K562 (cell line): ENCODE measurements at regions not wholly inside any gene's neighbourhood (a gene's known extent, or its start where the extent isn't known, plus 50 kb on each side); places are given as distances from the start of the nearest gene placed in this dataset.
A peak's percentile ranks its signal among the peaks of the same experiment; 100 is the strongest.

Experiments
- KDM5B ChIP-seq: fragments of 200-600 bp; sonication (generic); IDR thresholded peaks from 2 replicates; pipeline ENCODE4 v1.6.1; 2012; ENCODE audit warnings: low read depth, mild to moderate bottlenecking, moderate library complexity, low read length, control low read depth, inconsistent platforms; ENCODE audit not compliant: insufficient replicate concordance
- SRSF7 ChIP-seq: fragments of 200-400 bp; formaldehyde crosslinking; optimal IDR thresholded peaks from 2 replicates; pipeline ENCODE3; 2017; ENCODE audit warnings: mild to moderate bottlenecking, low read depth, low read length
- TEAD2 ChIP-seq: fragments of 450-650 bp; IDR thresholded peaks from 2 replicates; pipeline ENCODE4 v1.6.1; 2016; ENCODE audit warnings: missing genetic modification characterization, control low read depth, missing compliant biosample characterization
- TF ChIP-seq, protein P1 (sequence below), 2 experiments: fragments of 150-350 bp in 1 of 2; IDR thresholded peaks; 2 replicates each; pipeline ENCODE4 v1.6.1; 2012 to 2016; ENCODE audit warnings: low read depth in 2 of 2, low read length in 2 of 2, mild to moderate bottlenecking in 1 of 2, moderate library complexity in 1 of 2
- TF ChIP-seq, protein P2 (sequence below): sonication (generic); formaldehyde crosslinking; IDR thresholded peaks from 2 replicates; pipeline ENCODE4 v1.8.0; 2022; ENCODE audit warnings: mild to moderate bottlenecking, missing genetic modification reagents
- TF ChIP-seq, protein P3 (sequence below), 2 experiments: fragments of 450-650 bp; formaldehyde crosslinking in 1 of 2; IDR thresholded peaks; 2 replicates each; pipeline versions ENCODE4 v1.4.0 to v1.6.1; 2014 to 2020; ENCODE audit warnings: mild to moderate bottlenecking in 2 of 2, borderline replicate concordance in 1 of 2, low read depth in 1 of 2

GRCh38 chr11:69382131-69383128 lies 88.5 kb downstream of the MYEOV start (continued):
- TF ChIP-seq, protein P1, sequence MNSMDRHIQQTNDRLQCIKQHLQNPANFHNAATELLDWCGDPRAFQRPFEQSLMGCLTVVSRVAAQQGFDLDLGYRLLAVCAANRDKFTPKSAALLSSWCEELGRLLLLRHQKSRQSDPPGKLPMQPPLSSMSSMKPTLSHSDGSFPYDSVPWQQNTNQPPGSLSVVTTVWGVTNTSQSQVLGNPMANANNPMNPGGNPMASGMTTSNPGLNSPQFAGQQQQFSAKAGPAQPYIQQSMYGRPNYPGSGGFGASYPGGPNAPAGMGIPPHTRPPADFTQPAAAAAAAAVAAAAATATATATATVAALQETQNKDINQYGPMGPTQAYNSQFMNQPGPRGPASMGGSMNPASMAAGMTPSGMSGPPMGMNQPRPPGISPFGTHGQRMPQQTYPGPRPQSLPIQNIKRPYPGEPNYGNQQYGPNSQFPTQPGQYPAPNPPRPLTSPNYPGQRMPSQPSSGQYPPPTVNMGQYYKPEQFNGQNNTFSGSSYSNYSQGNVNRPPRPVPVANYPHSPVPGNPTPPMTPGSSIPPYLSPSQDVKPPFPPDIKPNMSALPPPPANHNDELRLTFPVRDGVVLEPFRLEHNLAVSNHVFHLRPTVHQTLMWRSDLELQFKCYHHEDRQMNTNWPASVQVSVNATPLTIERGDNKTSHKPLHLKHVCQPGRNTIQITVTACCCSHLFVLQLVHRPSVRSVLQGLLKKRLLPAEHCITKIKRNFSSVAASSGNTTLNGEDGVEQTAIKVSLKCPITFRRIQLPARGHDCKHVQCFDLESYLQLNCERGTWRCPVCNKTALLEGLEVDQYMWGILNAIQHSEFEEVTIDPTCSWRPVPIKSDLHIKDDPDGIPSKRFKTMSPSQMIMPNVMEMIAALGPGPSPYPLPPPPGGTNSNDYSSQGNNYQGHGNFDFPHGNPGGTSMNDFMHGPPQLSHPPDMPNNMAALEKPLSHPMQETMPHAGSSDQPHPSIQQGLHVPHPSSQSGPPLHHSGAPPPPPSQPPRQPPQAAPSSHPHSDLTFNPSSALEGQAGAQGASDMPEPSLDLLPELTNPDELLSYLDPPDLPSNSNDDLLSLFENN (IDR thresholded peaks at IDR 0.05; ENCODE audit: low read depth in 2 of 2, low read length in 2 of 2) = no peak; a peak in 1 of 4 replicates
- TF ChIP-seq, protein P2, sequence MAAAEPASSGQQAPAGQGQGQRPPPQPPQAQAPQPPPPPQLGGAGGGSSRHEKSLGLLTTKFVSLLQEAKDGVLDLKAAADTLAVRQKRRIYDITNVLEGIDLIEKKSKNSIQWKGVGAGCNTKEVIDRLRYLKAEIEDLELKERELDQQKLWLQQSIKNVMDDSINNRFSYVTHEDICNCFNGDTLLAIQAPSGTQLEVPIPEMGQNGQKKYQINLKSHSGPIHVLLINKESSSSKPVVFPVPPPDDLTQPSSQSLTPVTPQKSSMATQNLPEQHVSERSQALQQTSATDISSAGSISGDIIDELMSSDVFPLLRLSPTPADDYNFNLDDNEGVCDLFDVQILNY (CRISPR knock-in tag) = no peak
- TF ChIP-seq TEAD2 (tag) (no peak), KDM5B (peak; percentile 22), SRSF7 (no peak)
- TF ChIP-seq, protein P3, sequence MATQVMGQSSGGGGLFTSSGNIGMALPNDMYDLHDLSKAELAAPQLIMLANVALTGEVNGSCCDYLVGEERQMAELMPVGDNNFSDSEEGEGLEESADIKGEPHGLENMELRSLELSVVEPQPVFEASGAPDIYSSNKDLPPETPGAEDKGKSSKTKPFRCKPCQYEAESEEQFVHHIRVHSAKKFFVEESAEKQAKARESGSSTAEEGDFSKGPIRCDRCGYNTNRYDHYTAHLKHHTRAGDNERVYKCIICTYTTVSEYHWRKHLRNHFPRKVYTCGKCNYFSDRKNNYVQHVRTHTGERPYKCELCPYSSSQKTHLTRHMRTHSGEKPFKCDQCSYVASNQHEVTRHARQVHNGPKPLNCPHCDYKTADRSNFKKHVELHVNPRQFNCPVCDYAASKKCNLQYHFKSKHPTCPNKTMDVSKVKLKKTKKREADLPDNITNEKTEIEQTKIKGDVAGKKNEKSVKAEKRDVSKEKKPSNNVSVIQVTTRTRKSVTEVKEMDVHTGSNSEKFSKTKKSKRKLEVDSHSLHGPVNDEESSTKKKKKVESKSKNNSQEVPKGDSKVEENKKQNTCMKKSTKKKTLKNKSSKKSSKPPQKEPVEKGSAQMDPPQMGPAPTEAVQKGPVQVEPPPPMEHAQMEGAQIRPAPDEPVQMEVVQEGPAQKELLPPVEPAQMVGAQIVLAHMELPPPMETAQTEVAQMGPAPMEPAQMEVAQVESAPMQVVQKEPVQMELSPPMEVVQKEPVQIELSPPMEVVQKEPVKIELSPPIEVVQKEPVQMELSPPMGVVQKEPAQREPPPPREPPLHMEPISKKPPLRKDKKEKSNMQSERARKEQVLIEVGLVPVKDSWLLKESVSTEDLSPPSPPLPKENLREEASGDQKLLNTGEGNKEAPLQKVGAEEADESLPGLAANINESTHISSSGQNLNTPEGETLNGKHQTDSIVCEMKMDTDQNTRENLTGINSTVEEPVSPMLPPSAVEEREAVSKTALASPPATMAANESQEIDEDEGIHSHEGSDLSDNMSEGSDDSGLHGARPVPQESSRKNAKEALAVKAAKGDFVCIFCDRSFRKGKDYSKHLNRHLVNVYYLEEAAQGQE (IDR thresholded peaks at IDR 0.05; ENCODE audit: borderline replicate concordance) = peak; percentile 79
- TF ChIP-seq, protein P3 (CRISPR knock-in tag; IDR thresholded peaks at IDR 0.05; ENCODE audit: low read depth) = no peak
